Nephron progenitor cell (in vitro differentiated cells): ENCODE measurements at regions not wholly inside any gene's neighbourhood (a gene's known extent, or its start where the extent isn't known, plus 50 kb on each side); places are given as distances from the start of the nearest gene placed in this dataset.

ENCODE experiments used
- DNase-seq: peaks from one replicate; pipeline ENCODE4 v3.0.0; 2021
- H3K27ac Mint-ChIP-seq: 2 replicates; pipeline ENCODE4 v1.8.0; 2021; ENCODE audit warnings: mild to moderate bottlenecking, moderate library complexity, mixed read lengths
- H3K27me3 Mint-ChIP-seq: 2 replicates; pipeline ENCODE4 v1.8.0; 2021; ENCODE audit warnings: mild to moderate bottlenecking, low read depth, mixed read lengths; ENCODE audit not compliant: poor library complexity
- H3K36me3 Mint-ChIP-seq: 2 replicates; pipeline ENCODE4 v1.8.0; 2021; ENCODE audit warnings: low read depth, mixed read lengths
- H3K4me1 Mint-ChIP-seq: 2 replicates; pipeline ENCODE4 v1.8.0; 2021; ENCODE audit warnings: mixed read lengths
- H3K4me3 Mint-ChIP-seq: 2 replicates; pipeline ENCODE4 v1.8.0; 2021; ENCODE audit warnings: mild to moderate bottlenecking, moderate library complexity, mixed read lengths
- H3K9me3 Mint-ChIP-seq: 2 replicates; pipeline ENCODE4 v1.8.0; 2021; ENCODE audit warnings: mild to moderate bottlenecking, moderate library complexity, mixed read lengths
- TF ChIP-seq, protein P1 (sequence below): fragments of 200-600 bp; sonication (generic); IDR thresholded peaks from 2 replicates; pipeline ENCODE4 v1.5.0; 2021; ENCODE audit warnings: antibody characterized with exemption

DNA sequence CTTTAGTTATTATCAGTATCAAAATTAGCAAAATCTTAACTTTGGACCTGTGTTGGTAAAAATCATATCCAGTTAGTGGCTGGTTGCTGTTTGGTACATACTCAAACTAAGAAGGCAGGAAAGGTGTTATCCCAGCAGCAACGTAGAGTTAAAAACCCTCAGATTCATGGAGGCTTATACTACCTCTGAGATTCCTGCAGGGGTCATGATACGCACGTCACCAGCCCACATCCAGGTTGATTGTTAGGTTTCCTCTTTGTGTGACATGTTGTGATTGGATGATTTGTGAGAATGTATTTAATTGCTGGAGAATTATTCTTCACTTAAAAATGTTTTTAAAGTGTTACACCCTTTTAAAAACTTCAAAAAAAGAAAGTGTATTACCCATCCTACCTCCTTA lies 423.3 kb upstream of the ADGRL2 start:
- Mint-ChIP-seq H3K27ac (no peak overlapping the region), H3K4me3 (no peak overlapping the region), H3K4me1 (no peaks in the 10 kb centered on the region), H3K36me3 (no peaks in the 10 kb centered on the region), H3K27me3 (no peaks in the 10 kb centered on the region), H3K9me3 (no peaks in the 10 kb centered on the region)
- TF ChIP-seq, protein P1, sequence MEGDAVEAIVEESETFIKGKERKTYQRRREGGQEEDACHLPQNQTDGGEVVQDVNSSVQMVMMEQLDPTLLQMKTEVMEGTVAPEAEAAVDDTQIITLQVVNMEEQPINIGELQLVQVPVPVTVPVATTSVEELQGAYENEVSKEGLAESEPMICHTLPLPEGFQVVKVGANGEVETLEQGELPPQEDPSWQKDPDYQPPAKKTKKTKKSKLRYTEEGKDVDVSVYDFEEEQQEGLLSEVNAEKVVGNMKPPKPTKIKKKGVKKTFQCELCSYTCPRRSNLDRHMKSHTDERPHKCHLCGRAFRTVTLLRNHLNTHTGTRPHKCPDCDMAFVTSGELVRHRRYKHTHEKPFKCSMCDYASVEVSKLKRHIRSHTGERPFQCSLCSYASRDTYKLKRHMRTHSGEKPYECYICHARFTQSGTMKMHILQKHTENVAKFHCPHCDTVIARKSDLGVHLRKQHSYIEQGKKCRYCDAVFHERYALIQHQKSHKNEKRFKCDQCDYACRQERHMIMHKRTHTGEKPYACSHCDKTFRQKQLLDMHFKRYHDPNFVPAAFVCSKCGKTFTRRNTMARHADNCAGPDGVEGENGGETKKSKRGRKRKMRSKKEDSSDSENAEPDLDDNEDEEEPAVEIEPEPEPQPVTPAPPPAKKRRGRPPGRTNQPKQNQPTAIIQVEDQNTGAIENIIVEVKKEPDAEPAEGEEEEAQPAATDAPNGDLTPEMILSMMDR, result no peak
- no peak for DNase-seq

DNA sequence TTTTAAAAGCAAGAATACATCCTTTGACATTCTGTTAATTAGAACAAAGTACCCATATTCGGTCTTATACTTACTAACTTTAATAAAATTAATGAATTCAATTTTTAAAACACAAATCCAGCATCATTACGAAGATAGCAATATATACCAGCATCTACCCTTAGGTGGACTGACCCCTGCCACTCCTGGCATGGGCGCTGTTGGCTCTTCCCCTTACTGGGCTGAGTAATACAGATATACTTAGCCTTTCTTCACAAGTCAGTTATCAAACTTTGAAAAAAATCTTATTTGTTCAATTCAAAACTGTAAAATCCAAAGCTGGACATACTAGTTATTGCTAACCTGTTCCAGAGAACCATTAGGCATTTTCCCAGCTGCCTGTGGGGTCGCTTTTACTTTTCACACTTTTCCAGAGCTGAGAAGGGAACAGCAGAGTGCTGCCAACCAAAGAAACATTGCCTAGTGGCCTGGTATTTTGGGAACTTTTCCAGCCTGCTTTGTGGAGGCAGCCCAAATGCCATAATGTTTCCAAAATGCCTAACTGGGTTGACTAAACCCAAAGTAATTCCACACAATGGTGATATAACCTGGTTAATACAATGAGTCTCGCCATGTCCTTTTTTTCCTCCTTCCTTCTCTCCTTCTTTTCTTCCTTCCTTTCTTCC lies 424.7 kb upstream of the ADGRL2 start:
- no peaks in the 10 kb centered on the region for H3K9me3 Mint-ChIP-seq
- no peak overlapping the region for H3K4me3 Mint-ChIP-seq
- DNase-seq, result no peak
- TF ChIP-seq, protein P1, result no peak
- no peak overlapping the region for H3K27ac Mint-ChIP-seq
- H3K4me1 Mint-ChIP-seq, result no peaks in the 10 kb centered on the region
- no peaks in the 10 kb centered on the region for H3K27me3 Mint-ChIP-seq
- H3K36me3 Mint-ChIP-seq, result no peaks in the 10 kb centered on the region

DNA sequence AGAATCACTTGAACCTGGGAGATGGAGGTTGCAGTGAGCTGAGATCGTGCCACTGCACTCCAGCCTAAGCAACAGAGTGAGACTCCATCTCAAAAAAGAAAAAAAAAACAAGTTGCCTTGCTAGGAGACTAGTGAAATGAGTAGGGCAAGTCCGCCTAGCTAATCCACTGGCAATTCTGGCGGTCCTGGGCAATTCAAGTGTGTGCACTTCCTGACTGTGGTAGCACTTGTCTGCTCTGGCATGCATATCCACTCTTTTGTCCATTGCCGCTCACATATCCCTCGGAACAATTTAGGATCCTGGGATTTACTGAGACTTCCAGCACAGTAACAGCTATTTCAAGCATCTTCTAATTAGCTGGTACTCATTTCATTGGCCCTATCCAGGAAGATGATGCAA lies 426.3 kb upstream of the ADGRL2 start:
- no peak overlapping the region for H3K4me3 Mint-ChIP-seq
- no peaks in the 10 kb centered on the region for H3K36me3 Mint-ChIP-seq
- TF ChIP-seq, protein P1, result no peak
- H3K27me3 Mint-ChIP-seq, result no peaks in the 10 kb centered on the region
- H3K9me3 Mint-ChIP-seq, result no peaks in the 10 kb centered on the region
- no peaks in the 10 kb centered on the region for H3K4me1 Mint-ChIP-seq
- no peak for DNase-seq
- H3K27ac Mint-ChIP-seq, result no peak overlapping the region

DNA sequence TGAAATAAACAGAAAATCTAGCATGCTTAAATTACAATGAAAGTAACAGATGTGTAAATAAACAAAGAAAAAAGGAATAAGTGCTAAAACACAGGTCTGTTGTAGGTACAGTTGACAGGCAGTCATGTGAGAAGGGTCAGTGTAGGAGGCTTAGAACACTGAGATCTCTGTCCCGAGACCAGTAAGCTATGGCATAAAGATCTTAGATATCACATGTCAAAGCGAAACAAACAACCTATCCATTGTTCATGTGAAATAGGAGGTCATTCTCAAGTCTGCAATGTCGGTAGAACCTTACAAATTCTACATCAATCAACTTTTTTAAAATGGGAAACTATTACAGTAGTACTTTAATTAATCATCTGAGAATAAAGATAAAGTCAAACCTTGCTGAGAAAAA lies 428.9 kb upstream of the ADGRL2 start:
- DNase-seq, result no peak
- peaks cover 5% of the 10 kb centered on the region for H3K27me3 Mint-ChIP-seq
- no peaks in the 10 kb centered on the region for H3K36me3 Mint-ChIP-seq
- TF ChIP-seq, protein P1, result no peak
- H3K9me3 Mint-ChIP-seq, result peaks cover 6% of the 10 kb centered on the region
- H3K4me3 Mint-ChIP-seq, result no peak overlapping the region
- H3K4me1 Mint-ChIP-seq, result no peaks in the 10 kb centered on the region
- no peak overlapping the region for H3K27ac Mint-ChIP-seq

DNA sequence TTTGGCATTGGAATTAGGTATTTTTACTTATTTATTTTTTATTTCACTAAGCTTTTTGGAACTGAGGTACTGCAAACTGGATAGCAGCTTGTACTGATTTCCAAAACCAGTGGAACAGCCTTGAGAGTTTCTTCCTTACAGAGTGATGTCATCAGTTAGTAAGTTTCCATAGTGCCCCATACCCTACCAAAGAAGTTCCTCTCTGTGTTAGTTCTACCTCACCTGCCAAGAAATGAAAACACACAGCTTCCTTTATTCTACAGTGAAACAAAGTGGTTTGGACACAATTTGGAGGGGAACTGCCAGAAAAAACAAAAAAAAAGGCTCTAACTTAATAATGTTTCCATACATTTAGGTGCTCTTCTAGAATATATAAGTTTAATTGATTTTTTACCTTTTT lies 430.9 kb upstream of the ADGRL2 start:
- H3K4me3 Mint-ChIP-seq, result no peak overlapping the region
- H3K4me1 Mint-ChIP-seq, result no peaks in the 10 kb centered on the region
- peaks cover 6% of the 10 kb centered on the region for H3K9me3 Mint-ChIP-seq
- H3K27me3 Mint-ChIP-seq, result peaks cover 7% of the 10 kb centered on the region
- H3K27ac Mint-ChIP-seq, result no peak overlapping the region
- H3K36me3 Mint-ChIP-seq, result no peaks in the 10 kb centered on the region
- no peak for DNase-seq
- TF ChIP-seq, protein P1, result no peak

DNA sequence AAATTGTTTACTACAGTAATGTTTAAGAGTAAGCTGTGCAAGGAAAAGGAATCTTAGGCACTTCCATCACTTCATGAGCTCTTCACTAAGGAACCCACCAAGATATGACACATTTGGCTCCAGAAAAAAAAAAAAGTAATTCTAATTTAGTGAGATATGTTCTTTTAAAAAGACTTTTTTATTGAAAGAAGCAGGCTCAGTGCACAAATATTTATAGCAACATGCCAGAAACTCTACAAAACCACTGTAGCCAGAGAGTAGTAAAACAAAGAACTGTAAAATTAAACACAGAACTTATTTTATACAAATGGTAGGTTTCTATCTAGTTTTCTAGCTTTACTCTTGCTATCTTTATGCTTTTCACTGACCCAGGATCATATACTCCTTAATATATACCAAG lies 434.6 kb upstream of the ADGRL2 start:
- Mint-ChIP-seq H3K9me3 (peaks cover 6% of the 10 kb centered on the region), H3K36me3 (no peaks in the 10 kb centered on the region), H3K27me3 (peaks cover 8% of the 10 kb centered on the region), H3K27ac (no peak overlapping the region), H3K4me3 (no peak overlapping the region), H3K4me1 (no peaks in the 10 kb centered on the region)
- TF ChIP-seq, protein P1, result no peak
- DNase-seq, result no peak
